T follicular helper cell (primary cell): ENCODE measurements at regions not wholly inside any gene's neighbourhood (a gene's known extent, or its start where the extent isn't known, plus 50 kb on each side); places are given as distances from the start of the nearest gene placed in this dataset.

Source experiments
- DNase-seq: peaks from one replicate; pipeline ENCODE4 v3.0.0-alpha.2; 2020; ENCODE audit warnings: low read depth

DNA sequence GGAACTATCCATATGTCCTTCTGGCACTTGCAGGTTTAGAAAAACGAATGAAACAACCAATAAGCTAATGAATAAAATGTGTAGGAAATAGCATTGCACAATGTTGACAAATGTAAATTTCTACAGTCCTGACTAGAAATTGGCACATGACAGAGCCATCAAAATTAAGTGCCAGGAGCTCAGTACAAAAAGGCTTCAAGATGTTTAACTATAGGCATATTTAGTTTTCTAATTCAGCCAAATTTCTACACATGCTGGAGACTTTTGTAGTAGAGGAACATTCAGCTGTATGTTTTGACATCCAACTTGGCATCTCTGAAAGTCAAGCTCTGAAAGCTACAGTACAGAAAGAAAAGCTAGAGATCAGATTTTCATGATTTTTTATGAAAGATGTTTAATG, 1999.4 kb upstream of the AGA start:
- no peak for DNase-seq

DNA sequence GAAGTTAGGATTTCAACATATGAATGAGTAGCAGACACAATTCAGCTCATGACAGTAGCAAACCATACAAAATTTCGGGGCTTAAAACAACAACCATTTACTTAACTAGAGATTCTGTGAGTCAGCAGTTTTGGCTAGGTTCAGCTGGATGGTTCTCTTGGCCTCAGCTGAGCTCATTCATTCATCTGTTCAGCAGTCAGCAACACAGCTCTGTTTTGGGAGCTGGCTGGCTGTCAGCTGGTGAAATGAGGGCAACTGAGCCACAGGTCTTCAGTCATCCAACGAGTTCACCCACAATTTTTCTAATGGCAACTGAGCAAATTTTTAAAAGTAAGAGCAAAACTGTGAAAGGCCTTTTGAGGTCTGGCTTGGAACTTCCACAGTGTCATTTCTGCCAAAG, 2005.1 kb upstream of the AGA start:
- no peak for DNase-seq

DNA sequence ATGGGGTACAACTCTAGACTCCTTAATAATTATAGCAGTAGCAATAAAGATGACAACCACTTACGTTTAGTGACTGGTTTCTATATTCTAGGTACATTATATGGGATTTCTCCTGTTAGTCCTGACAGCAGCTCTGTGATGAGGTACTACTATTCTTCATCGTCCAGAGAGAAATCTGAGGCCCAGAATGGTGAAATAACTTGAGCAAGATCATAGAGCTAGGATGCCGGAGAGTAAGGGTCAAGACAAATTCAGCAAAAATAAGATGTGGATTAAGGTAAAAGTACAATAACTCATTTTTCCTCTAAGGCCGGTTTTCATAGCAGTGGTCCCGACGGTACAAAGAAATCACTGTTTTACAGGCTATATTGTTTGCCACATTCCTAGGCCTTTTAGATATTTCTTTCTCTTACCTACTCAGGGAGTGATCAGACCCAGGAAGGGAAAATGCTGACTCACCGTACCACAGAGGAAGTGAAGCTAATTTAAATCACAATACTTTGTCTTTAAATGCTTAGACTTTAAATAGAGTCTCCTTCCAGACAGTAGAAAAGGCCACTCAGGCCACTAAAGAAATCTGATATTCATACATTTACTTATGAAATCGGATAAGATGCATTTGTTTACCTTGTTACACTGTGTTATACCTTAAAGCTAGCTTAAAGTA, 2023.0 kb upstream of the AGA start:
- DNase-seq: no peak

DNA sequence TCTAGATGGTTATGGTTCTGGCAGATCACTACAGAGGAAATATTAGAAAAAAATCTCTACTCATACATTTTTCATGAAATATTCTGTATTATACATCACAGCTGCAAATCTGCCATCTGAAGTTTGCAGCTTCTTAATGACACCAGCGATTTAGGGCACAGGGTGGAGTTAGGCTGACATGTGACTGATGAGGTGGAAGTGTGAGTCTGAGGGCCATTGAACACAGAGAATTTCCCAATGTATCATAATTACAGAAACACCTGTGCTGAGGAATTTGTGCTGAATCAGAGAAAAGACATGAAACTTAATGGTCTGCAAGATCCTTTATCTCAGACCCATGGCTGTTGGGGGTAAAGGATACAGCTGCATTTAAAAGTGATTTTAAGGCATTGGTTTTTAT, 2025.6 kb upstream of the AGA start:
- DNase-seq: no peak

DNA sequence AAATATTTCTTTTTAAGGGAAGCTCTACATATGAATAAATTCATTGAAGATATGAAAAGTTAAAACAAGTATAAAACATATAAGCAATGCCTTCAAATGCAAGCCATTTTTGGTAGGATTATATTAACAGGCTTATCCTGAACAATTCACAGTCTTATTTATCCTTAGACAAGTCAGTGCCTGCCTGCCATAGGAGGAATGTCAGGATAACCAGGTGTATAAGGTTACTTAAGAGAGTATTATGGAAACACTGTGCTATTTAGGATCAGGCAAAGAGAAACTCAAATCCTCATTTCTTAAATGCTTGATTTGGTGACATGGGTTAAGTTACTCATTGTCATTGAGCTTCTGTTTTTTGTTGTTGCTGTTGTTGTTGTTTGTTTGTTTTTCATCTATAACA, 2029.9 kb upstream of the AGA start:
- DNase-seq: no peak

DNA sequence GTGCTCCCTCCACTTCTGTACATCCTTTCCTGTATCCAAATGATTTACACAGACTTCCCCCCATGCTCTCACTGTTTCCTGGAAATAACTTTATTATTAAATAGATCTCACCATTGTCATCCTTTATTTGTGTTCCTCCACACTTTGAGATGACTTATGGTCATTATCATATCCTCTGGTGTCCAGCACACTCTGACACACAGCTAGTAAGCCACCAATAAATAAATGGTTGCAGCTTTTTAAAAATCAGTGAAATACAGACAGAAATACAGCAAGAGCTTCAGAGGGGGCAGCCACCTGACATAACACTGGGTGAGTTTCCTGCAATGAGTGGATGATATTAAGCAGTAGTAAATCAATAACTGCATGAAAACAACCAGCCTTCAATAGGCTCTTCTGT, 2036.4 kb upstream of the AGA start:
- DNase-seq: no peak

DNA sequence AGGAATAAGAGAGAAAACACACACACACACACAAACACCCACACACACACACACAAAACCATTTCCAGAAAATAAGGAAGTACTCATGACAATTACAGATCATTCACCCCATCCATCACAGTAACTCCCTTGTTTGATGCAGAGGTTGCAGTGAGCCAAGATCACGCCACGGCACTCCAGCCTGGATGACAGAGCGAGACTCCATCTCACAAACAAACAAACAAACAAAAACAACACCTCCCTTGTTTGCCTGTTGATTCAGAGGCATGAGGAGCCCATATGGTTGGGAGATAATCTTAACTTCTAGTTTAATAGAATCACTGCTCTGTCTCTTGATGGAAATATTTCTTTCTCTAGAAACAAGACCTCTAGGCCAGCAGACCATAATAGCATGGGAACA, 2043.5 kb upstream of the AGA start:
- no peak for DNase-seq

DNA sequence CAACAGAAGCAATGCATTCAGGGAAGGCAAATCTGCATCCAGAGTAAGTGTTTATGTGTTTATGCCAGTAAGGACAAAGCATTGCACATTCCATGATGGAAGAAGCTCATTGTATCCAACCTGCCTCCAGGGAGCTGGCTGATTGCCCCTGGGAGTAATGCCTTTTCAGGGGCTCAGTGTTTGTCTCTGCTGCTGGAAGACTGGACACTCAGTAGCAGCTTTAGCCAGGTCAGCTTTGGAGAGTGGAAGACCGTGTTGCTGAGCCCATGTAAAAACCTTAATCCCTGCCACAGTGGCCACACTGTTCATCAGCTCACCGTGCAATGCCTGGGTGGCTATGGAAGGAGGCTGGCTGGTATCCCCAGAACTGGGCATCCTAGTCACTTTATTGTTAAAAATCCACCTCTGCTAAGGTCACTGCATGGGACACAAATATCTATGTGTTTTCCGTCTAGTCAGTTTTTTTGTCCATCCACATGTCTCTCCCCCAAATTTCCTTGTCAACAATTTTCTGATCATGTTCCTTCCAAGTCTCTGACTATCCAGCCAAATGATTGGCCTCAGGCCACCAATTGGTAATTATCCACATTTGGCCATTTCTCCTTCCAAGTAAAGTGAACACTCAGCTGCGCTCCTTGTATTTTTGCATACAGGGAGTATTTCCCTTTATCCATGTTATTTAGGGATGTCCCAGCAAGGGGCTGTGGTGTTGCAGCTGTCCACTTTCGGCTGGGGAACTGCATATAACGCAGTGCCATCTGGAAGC, 2044.5 kb upstream of the AGA start:
- DNase-seq: no peak

DNA sequence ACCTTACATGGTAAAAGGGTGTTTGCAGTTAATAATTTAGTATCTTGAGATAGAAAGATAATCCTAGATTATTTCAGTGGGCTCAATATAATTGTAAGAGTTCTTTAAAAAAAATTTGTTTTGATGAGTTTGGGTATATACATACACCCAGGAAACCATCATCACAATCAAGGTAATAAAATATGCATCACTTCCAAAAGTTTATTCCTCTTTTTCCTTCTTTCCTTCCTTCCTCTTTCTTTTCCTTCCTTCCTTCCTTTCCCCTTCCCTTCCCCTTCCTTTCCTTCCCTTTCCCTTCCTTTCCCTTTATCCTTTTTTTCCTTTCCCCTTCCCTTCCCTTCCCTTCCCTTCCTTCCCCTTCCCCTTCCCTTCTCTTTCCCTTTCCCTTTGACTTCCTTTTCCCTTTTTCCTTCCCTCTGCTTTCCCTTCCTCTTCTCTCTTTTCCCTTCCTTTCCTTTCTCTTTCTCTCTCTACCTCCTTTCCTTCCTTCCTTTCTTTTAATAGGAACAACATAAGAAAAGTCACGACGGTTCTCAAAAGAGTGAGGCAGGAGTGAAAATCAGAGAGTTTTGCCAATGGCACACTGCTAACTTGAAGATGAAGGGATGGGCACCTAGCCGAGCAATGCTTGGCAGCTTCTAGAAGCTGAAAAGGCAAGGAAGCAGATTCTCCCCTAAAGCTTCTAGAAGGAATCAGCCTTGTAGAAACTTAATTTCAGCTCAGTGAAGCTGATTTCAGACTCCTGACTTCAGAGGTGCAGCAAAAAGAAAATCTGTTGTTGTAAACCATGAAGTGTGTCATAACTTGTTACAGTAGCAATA, 2050.2 kb upstream of the AGA start:
- DNase-seq: no peak

DNA sequence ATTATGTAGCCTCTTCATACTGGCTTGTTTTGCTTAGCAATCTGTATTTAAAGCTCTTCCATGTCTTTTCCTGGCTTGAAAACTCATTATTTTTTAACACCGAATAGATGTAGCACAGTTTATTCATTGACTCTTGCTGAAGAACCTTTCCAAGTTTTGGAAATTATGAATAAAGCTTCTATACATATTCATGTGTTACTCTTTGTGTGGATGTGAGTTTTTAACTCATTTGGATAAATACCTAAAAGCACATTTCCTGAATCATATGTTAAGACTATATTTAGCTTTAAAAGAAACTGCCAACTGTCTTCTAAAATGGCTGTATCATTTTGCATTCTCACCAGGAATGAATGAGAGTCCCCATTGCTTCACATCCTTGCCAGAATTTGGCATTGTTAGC, 2061.7 kb upstream of the AGA start:
- DNase-seq: no peak

DNA sequence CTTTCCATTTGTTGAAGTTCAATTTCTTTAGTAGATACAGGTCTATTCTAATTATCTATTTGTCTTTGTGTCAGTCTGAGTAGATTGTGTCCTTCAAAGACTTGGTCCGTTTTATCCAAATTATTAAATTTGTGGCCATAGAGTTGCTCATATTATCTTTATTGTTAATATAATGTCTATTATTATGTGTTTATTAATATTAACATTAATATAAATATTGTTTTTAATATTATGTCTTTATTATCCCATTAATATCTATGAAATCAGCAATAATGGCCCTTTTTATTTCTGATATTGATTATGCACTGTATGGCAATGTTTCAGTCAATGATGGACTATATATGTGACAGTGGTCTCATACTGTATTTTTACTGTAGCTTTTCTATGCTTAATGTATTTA, 2067.3 kb upstream of the AGA start:
- no peak for DNase-seq

DNA sequence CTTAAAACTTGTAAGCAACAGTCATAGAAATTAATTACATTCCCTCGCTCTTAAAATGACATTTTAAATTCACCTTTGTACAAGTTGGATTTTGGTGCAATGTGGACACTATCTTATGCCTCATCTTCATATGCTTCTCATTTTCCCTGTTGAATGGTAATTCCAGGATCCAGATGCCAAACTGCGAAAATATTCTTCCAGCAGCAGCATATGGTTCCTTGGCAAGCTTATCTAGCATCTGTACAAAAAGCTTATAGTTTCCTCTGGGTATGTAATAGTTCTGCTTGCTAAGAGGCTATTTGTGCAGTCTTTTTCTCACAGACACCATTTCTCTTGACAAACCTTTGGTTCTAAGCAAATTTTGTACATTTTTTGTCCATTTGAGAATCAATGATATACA, 2079.7 kb upstream of the AGA start:
- no peak for DNase-seq

DNA sequence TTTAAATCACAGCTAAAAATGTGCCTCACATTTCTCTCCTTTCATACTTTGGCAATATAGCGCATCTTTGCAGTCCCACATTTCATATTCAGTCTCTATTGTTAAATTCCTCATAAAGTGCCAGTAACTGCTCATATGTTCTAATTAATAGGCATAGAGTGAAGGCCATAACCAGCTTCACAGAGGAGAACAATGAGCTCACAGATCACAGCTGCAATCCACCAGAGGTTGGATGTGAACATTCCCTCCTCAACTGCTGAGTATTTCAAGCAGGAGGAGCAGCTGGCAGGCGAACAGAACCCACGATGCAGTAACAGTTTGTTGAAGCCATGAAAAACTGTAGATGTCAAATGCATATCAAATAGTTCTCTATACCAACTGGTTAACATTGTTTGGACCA, 2088.7 kb upstream of the AGA start:
- no peak for DNase-seq

DNA sequence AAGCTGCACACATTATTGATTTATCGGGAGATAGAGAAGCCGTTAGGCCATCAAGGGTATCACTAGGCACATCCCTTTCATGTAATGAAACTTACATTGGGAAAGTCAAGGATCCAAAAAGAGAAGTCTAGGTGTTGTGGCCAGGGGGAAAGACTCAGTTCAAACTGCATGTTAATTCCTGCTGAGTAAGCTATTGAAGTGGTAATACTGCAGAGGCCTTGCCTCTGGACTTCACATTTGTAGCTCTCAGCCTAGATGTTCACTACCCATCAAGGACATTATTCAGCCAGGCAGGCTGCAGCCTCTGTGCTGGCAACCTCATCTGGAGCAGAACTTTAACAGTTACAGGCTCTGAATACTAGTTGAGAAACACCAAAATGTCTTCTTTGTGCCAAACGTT, 2094.5 kb upstream of the AGA start:
- DNase-seq: no peak

DNA sequence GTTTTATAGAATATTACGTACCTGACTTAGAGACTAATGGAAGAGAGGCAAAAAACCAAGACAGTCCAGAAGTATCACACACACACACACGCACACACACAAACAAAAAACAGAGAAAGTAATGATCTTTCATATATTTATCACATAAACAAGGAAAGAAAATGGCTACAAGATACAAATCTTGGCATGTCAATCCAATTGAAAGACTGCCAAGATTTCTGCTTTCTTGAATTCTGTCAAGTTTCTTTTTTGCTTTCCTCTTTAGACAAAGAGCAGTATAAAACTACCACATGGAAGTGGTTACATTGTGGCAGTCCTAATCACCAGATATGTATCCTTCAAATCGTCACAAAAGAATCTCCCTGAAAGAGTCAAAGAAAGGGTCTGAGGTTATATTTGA, 2097.4 kb upstream of the AGA start:
- DNase-seq: no peak

DNA sequence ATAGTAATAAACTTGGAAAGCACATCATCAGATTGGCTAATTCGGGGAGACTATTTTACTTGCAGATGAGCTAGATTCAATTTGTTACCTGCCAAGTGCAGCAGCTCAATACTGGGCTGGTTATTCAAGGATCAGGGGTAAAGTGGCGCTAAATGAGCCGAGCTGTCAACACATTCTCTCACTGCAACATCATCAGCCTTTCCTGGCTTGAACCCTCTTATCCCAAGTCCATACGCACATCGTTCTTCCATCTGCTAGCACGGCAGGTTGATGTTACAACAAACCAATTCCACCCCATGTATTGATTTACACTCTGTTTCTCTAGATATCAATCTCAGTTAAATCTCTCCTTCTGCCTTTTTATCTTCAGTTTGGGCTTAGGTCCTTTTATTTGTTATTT, 2101.5 kb upstream of the AGA start:
- DNase-seq: no peak

DNA sequence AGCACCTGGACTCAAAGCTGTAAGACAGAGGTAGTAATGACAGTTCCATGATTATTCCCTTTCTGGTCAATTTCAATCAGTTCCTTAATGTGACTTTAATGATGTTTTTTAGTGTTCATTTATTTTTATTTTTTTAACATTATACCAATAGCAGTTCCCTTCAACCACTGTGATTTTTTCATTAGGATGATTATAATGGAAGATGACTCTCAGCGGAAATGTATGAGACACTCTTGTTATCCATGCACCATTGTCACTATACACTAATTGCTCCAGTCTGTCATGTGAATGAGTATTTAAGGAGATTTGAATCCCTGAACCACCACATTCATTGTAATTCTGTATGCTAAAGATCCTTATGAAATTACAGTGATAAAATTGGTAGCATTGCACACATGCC, 2102.3 kb upstream of the AGA start:
- no peak for DNase-seq

DNA sequence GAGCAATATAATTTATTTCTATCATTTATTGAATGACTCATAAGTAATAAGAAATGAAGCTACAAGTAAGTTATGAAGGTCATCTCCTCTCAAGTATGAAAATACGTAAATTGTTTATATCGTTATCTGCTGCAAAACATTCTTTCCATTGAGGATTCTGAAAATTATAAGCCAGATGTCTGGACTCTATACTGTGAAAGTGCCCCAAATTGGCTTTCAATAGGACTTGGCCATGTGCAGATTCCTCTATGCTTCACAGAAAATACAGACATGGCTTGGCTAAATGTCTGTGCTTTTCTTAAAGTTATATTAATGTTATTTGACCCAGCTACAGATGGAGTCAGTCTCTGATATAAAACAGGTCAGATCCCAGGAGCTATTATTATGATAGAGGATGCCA, 2109.9 kb upstream of the AGA start:
- DNase-seq: no peak

DNA sequence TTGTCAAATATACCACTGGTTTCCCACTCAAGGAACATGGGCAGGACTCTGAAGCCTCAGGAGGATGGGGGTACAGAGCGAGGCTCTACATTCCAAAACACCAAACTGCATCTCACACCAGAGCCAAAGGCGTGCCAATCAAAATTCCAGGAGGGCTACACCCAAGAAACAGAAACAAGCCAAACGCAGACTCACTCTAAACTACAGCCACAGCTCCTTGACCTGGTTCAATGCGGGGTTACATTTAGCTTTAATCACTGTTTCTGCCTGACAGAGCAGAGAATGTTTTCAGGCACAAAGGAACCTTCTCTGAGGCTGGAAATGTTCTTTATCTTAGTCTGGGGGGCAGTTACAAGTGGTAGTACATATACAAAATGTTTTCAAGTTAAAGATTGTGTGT, 2121.5 kb upstream of the AGA start:
- DNase-seq: no peak

DNA sequence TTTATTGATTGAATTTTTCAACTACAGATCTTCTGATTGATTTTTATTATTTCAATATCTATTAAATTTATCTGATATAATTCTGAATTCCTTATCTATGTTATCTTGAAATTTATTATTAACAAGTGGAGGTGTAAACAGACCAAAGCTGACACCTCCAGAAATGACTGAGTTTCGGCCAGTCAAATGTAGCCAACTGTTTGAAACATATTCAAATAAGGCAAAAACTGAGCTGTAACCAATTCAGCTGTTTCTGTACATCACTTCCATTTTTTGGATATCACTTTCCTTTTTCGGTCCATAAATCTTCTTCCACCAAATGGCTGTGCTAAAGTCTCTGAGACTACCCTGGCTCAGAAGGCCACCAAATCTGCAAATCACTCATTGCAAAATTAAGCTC, 2127.3 kb upstream of the AGA start:
- no peak for DNase-seq

DNA sequence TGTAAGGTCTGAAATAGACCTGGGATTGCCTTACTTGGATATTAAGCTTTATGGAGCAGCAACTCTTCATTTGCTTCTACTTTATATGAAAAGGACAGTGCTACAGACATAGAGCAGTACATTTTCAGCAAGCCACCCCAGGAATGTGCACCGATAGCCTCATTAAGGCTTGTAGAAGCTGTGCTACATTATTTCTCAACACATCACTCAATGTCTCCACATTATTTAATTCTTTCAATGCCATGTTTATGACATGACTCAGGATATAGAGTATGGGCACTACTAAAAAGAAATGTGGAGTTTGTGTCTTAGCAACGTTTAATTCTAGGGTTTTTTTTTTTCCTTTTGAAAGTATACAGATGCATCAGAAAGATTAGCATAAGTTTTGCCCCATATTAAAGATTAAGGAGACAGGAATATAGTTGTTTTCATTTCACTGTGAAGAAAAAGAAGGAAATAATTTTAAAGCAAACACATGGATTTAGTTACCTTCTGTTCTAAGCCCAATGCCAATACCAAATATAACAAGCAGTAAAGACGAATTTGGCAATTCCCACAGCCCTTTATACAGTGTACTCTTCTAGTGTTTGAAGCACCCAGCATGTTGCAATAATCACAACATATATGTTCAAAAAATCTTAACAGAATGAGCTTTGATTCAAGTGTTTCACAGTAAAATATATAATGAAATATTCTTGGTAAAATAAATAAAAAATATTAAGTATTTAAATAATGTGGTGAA, 2140.1 kb upstream of the AGA start:
- DNase-seq: no peak

DNA sequence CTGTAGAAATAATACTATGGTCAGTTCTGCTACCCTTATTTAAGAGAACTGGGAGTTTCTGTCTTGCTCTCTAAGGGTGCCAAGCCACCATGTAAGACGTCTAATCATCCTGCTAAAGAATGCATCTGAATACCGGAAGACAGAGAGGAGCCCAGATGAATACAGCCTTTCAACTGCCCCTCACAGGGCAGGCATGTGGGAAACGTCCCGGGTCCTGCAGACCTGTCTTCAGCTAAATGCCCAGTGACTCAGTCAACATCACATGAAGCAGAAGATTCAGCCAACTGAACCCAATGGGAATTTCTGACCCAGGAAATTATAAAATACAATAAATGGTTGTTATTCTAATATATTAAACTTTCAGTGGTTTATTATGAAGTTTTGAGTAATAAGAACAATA, 2141.0 kb upstream of the AGA start:
- DNase-seq: no peak
